BLaER1 (cell line): ENCODE measurements at regions not wholly inside any gene's neighbourhood (a gene's known extent, or its start where the extent isn't known, plus 50 kb on each side); places are given as distances from the start of the nearest gene placed in this dataset.

Experiments
- H3K27ac ChIP-seq: shearing (Covaris generic); formaldehyde crosslinking; 2 replicates; pipeline ENCODE4 v1.8.1; 2022
- H3K27me3 ChIP-seq: shearing (Covaris generic); formaldehyde crosslinking; 2 replicates; pipeline ENCODE4 v1.8.1; 2022
- H3K36me3 ChIP-seq: shearing (Covaris generic); formaldehyde crosslinking; 2 replicates; pipeline ENCODE4 v1.8.1; 2022
- H3K4me1 ChIP-seq: shearing (Covaris generic); formaldehyde crosslinking; 2 replicates; pipeline ENCODE4 v1.8.1; 2022
- H3K4me2 ChIP-seq: shearing (Covaris generic); formaldehyde crosslinking; 2 replicates; pipeline ENCODE4 v1.8.1; 2022
- H3K4me3 ChIP-seq: shearing (Covaris generic); formaldehyde crosslinking; 2 replicates; pipeline ENCODE4 v1.8.1; 2022
- H3K9ac ChIP-seq: shearing (Covaris generic); formaldehyde crosslinking; 2 replicates; pipeline ENCODE4 v1.8.1; 2022
- H3K9me3 ChIP-seq: shearing (Covaris generic); formaldehyde crosslinking; 2 replicates; pipeline ENCODE4 v1.8.1; 2022
- H4K20me1 ChIP-seq: shearing (Covaris generic); formaldehyde crosslinking; 2 replicates; pipeline ENCODE4 v1.8.1; 2022
- Cebpa-rat ChIP-seq: shearing (Covaris generic); IDR thresholded peaks from 2 replicates; pipeline ENCODE4 v1.8.1; 2022

DNA sequence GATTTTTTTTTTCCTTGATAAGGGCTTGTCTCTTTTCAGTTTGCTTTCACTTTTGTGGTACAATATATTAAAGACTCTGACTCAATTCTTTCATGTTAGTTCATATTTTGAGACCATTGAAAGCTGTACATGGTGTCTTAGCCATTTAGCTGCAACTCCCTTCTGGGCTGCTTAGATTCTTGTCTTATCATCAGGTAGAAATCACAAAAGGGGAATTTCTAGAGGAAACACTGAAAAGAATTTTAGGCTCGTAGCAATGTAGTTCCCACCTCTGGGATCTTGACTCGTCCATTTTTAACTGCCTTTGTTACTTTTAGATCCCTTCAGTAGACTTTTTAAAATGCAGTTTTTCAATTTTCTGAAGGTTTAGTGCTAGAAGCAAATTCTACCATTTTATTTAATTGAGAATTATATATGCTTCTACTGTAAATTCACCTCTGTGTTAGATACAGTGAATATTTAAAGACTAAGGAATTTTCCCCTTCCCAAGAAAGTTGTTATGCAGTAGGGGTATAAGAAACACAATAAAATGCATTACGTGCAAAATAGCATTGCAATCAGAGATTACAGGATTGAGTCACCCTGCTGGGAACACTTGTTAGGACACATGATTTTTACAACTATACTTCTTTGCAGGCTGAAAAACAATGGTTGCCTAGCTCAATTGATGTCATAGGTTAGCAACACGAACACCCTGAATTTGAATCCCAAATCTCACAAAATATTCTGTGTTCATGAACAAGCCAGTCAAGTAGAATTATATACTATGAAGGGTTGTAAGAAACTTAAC lies 772.7 kb downstream of the PDCD6IP start:
- TF ChIP-seq Cebpa-rat: no peak
- H3K4me3 ChIP-seq: no peak overlapping the region

DNA sequence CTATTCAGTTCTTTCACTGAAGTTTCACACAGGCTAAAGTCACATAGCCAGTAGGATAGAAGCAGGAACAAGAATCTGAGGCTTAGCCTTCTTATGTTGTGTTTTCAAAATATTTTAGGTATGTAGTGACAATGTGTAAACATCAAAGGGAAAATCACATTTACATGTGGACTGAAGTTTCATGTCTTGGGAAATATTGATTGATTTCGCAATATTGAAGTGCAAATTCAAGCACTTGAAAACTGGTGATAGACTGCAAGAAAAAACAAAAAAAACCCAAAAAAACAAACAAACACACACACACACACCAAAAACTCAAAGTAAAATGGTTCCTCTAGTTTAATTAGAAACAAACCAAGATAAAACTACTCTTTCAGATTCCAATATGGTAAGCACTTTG lies 773.3 kb downstream of the PDCD6IP start:
- H3K27ac ChIP-seq: no peak overlapping the region
- no peaks in the 10 kb centered on the region for H3K4me1 ChIP-seq
- H3K36me3 ChIP-seq: no peaks in the 10 kb centered on the region
- no peak overlapping the region for H3K4me2 ChIP-seq
- peak; percentile 71; the same call in 1 of the 2 replicates for TF ChIP-seq Cebpa-rat
- no peak overlapping the region for H3K4me3 ChIP-seq
- H4K20me1 ChIP-seq: no peaks in the 10 kb centered on the region
- H3K9ac ChIP-seq: no peak overlapping the region
- H3K27me3 ChIP-seq: no peaks in the 10 kb centered on the region
- no peaks in the 10 kb centered on the region for H3K9me3 ChIP-seq

More for the DNA sequence above, 772.7 kb downstream of the PDCD6IP start:
- H3K36me3 ChIP-seq: no peaks in the 10 kb centered on the region
- H4K20me1 ChIP-seq: no peaks in the 10 kb centered on the region
- H3K27me3 ChIP-seq: no peaks in the 10 kb centered on the region
- no peak overlapping the region for H3K4me2 ChIP-seq
- H3K4me1 ChIP-seq: no peaks in the 10 kb centered on the region
- H3K9me3 ChIP-seq: no peaks in the 10 kb centered on the region; the same call in 1 of the 2 replicates
- H3K9ac ChIP-seq: no peak overlapping the region
- H3K27ac ChIP-seq: no peak overlapping the region

- Histone ChIP-seq H3K36me3 (no peaks in the 10 kb centered on the region), H3K4me1 (no peaks in the 10 kb centered on the region), H3K4me3 (no peak overlapping the region), H3K9me3 (no peaks in the 10 kb centered on the region), H3K27me3 (no peaks in the 10 kb centered on the region), H3K9ac (no peak overlapping the region), H3K4me2 (no peak overlapping the region), H3K27ac (no peak overlapping the region), H4K20me1 (no peaks in the 10 kb centered on the region)
- TF ChIP-seq Cebpa-rat: no peak
These were observed 777.3 kb downstream of the PDCD6IP start for GRCh38 chr3:34575776-34576175.

GRCh38 chr3:34582055-34582454 lies 783.6 kb downstream of the PDCD6IP start:
- no peak for TF ChIP-seq Cebpa-rat
- Histone ChIP-seq H3K36me3 (no peaks in the 10 kb centered on the region), H3K4me2 (no peak overlapping the region), H3K27me3 (no peaks in the 10 kb centered on the region), H3K27ac (no peak overlapping the region), H3K9me3 (no peaks in the 10 kb centered on the region), H4K20me1 (no peaks in the 10 kb centered on the region), H3K9ac (no peak overlapping the region), H3K4me3 (no peak overlapping the region), H3K4me1 (no peaks in the 10 kb centered on the region)

DNA sequence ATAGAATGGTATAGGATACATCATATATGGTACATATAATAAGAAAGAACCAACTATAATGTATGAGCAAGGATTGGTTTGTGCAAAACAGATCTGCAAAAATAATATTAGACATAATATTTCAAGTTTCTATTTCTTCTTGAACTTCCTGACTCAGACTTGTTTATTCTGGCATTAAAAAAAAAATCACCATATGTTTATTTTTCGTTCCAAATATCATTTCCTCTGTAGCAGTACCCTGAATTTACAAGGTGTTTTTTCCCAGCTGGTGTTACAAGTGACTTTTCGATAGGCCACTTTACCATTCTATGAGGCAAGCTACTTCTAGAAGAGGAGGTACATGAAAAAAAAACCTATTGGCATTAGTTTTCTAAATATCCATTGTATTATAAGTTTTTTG lies 785.0 kb downstream of the PDCD6IP start:
- H3K4me1 ChIP-seq: no peaks in the 10 kb centered on the region
- no peak overlapping the region for H3K4me2 ChIP-seq
- no peak overlapping the region for H3K4me3 ChIP-seq
- H3K9me3 ChIP-seq: no peaks in the 10 kb centered on the region
- no peak overlapping the region for H3K27ac ChIP-seq
- H4K20me1 ChIP-seq: no peaks in the 10 kb centered on the region
- no peak overlapping the region for H3K9ac ChIP-seq
- no peaks in the 10 kb centered on the region for H3K27me3 ChIP-seq
- TF ChIP-seq Cebpa-rat: no peak
- no peaks in the 10 kb centered on the region for H3K36me3 ChIP-seq

DNA sequence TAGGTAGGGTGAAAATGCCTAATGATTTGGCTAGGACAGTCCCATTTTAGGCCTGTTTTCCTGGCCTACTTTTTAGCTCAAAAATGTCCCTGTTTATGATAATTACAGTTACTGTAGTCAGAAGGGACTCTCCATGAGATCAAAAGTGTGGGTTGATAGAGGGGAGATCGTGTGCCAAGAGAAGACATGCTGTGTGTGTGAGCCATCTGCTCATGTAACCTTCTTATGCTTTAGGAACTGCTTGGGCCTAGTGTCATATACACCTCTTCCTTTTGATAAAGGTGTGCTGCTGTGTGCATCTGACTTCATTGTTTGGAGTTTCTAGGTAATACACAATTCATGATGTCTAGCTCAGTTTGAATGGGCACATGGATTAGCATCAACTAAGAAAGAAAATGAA lies 786.5 kb downstream of the PDCD6IP start:
- Histone ChIP-seq H3K36me3 (no peaks in the 10 kb centered on the region), H3K27ac (no peak overlapping the region)
- no peak for TF ChIP-seq Cebpa-rat

DNA sequence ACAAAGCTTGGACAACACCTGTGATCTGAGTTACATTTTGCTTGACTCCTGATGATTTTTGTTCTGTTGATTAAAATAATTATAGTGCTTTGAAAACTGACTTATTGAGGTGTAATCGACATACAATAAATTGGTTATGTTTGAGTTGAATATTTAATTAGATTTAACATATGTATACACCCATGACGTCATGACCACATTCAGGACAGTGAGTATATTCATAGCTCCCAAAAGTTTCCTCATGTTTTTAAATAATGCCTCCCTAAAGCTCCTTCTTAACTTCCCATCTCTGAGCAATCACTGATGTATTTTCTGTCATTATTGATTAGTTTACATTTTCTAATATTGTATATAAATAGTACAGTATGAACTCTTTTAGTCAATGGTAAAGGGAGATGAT lies 801.2 kb downstream of the PDCD6IP start:
- no peak overlapping the region for H3K4me2 ChIP-seq
- TF ChIP-seq Cebpa-rat: no peak

More for the DNA sequence above, 786.5 kb downstream of the PDCD6IP start:
- Histone ChIP-seq H4K20me1 (no peaks in the 10 kb centered on the region), H3K4me1 (no peaks in the 10 kb centered on the region), H3K9ac (no peak overlapping the region), H3K9me3 (0 out of 2 replicates have a peak, but pooled peaks cover 7% of the 10 kb centered on the region), H3K4me2 (no peak overlapping the region), H3K4me3 (no peak overlapping the region), H3K27me3 (no peaks in the 10 kb centered on the region)

DNA sequence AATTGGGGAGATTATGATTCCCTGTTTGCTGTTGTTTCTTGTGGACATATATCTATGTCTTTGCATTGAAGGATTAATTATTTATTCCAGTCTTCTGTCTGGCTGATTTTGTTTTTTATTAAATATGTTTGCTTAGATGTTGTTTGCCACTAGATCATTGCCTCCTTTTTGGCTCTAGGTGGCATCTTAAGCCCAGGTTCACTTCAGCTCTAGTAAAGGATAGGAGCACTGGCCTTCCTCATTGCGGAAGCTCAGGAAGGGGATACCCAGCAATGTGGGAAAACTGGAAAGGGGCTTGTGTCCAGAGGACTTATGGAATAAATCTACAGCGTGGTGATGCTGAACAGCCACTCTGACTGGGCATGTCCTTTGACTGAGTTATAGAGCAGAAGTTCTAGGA lies 821.6 kb downstream of the PDCD6IP start:
- no peaks in the 10 kb centered on the region for H3K27me3 ChIP-seq
- TF ChIP-seq Cebpa-rat: no peak
- no peak overlapping the region for H3K9ac ChIP-seq
- H4K20me1 ChIP-seq: no peaks in the 10 kb centered on the region
- no peaks in the 10 kb centered on the region for H3K4me1 ChIP-seq
- H3K4me2 ChIP-seq: no peak overlapping the region
- peaks cover 6% of the 10 kb centered on the region for H3K9me3 ChIP-seq
- H3K27ac ChIP-seq: no peak overlapping the region
- no peak overlapping the region for H3K4me3 ChIP-seq
- H3K36me3 ChIP-seq: no peaks in the 10 kb centered on the region

More for the DNA sequence above, 801.2 kb downstream of the PDCD6IP start:
- no peaks in the 10 kb centered on the region for H3K4me1 ChIP-seq
- H3K27me3 ChIP-seq: no peaks in the 10 kb centered on the region
- H3K9me3 ChIP-seq: no peaks in the 10 kb centered on the region
- no peaks in the 10 kb centered on the region for H3K36me3 ChIP-seq
- no peak overlapping the region for H3K27ac ChIP-seq
- no peak overlapping the region for H3K9ac ChIP-seq
- no peak overlapping the region for H3K4me3 ChIP-seq
- no peaks in the 10 kb centered on the region for H4K20me1 ChIP-seq

GRCh38 chr3:34626699-34627098 lies 828.3 kb downstream of the PDCD6IP start:
- H3K27ac ChIP-seq: no peak overlapping the region
- H3K4me2 ChIP-seq: no peak overlapping the region
- TF ChIP-seq Cebpa-rat: no peak
- H3K9ac ChIP-seq: no peak overlapping the region
- H3K4me1 ChIP-seq: no peaks in the 10 kb centered on the region
- no peaks in the 10 kb centered on the region for H3K36me3 ChIP-seq
- no peaks in the 10 kb centered on the region for H3K9me3 ChIP-seq
- no peak overlapping the region for H3K4me3 ChIP-seq
- no peaks in the 10 kb centered on the region for H3K27me3 ChIP-seq
- no peaks in the 10 kb centered on the region for H4K20me1 ChIP-seq

- no peaks in the 10 kb centered on the region for H3K36me3 ChIP-seq
- no peak overlapping the region for H3K4me3 ChIP-seq
- no peaks in the 10 kb centered on the region for H3K27me3 ChIP-seq
- H3K27ac ChIP-seq: no peak overlapping the region
- no peak for TF ChIP-seq Cebpa-rat
- no peaks in the 10 kb centered on the region for H4K20me1 ChIP-seq
- H3K9ac ChIP-seq: no peak overlapping the region
- no peaks in the 10 kb centered on the region for H3K4me1 ChIP-seq
- no peaks in the 10 kb centered on the region for H3K9me3 ChIP-seq
- no peak overlapping the region for H3K4me2 ChIP-seq
These were observed 836.5 kb downstream of the PDCD6IP start for GRCh38 chr3:34634939-34635338.
